ENCODE measurements at regions not wholly inside any gene's neighbourhood (a gene's known extent, or its start where the extent isn't known, plus 50 kb on each side); places are given as distances from the start of the nearest gene placed in this dataset.
"Not testable (repeated sequence)": the region's sequence is repeated elsewhere in the genome, so short reads cannot be mapped to it uniquely, and the experiment has no call there.

GRCh38 chr12:11540156-11540555 lies 109.3 kb upstream of the ETV6 start:
- DNase-seq, result no peak

- no peak for DNase-seq
Observed at GRCh38 chr12:11540615-11541310, 108.7 kb upstream of the ETV6 start.

- no peak for DNase-seq
Observed at GRCh38 chr12:11542599-11542998, 106.9 kb upstream of the ETV6 start.

- DNase-seq, result no peak
Observed at GRCh38 chr12:11543457-11544158, 105.9 kb upstream of the ETV6 start.

- DNase-seq, result peak; percentile 17
Observed at GRCh38 chr12:11545484-11546330, 103.8 kb upstream of the ETV6 start.

GRCh38 chr12:11546582-11547270 lies 102.7 kb upstream of the ETV6 start:
- DNase-seq, result peak; percentile 84

- not testable (repeated sequence) for DNase-seq
Observed at GRCh38 chr12:11547271-11547646, 102.2 kb upstream of the ETV6 start.

GRCh38 chr12:11549119-11549518 lies 100.4 kb upstream of the ETV6 start:
- DNase-seq, result no peak

- peak; percentile 85 for DNase-seq
Observed at GRCh38 chr12:11553871-11554533, 95.5 kb upstream of the ETV6 start.

- DNase-seq, result no peak
Observed at GRCh38 chr12:11555195-11555594, 94.3 kb upstream of the ETV6 start.

- no peak for DNase-seq
Observed at GRCh38 chr12:11555743-11556625, 93.5 kb upstream of the ETV6 start.

- no peak for DNase-seq
Observed at GRCh38 chr12:11556682-11557081, 92.8 kb upstream of the ETV6 start.

GRCh38 chr12:11559626-11560340 lies 89.7 kb upstream of the ETV6 start:
- no peak for DNase-seq

GRCh38 chr12:11561411-11561810 lies 88.1 kb upstream of the ETV6 start:
- DNase-seq, result no peak

GRCh38 chr12:11563785-11564739 lies 85.4 kb upstream of the ETV6 start:
- DNase-seq, result no peak

GRCh38 chr12:11564984-11565651 lies 84.4 kb upstream of the ETV6 start:
- DNase-seq, result no peak

- DNase-seq, result no peak
Observed at GRCh38 chr12:11565752-11566151, 83.7 kb upstream of the ETV6 start.

GRCh38 chr12:11568155-11568761 lies 81.2 kb upstream of the ETV6 start:
- no peak for DNase-seq
